HepG2 (cell line): ENCODE measurements at regions not wholly inside any gene's neighbourhood (a gene's known extent, or its start where the extent isn't known, plus 50 kb on each side); places are given as distances from the start of the nearest gene placed in this dataset.

Experiments
- ATAC-seq: fragments of 200-7000 bp; cut with Tn5 transposase; 3 replicates; pipeline ENCODE4 v1.9.1; 2020; ENCODE audit warnings: mild to moderate bottlenecking, moderate library complexity
- BruUV-seq: library from RNA; stranded (reverse); fragments of 400-500 nt; replicated peaks from 2 replicates; lab custom pipeline; 2021; lab: Mats Ljungman, UMichigan
- CTCF ChIA-PET: fragments of 300-600 bp; formaldehyde crosslinking; extraction: SDS; loops from one replicate; lab custom pipeline; 2021; ENCODE audit warnings: low total read pairs, inconsistent platforms, low intra/inter-chr PET ratio; lab: Yijun Ruan, JAX
- POLR2A ChIA-PET: fragments of 350-600 bp; sonication (Branson Sonifier 250); formaldehyde crosslinking; loops from one replicate; lab custom pipeline; 2020; ENCODE audit warnings: antibody characterized with exemption, inconsistent platforms; lab: Yijun Ruan, JAX
- DNase-seq: peaks from one replicate; pipeline ENCODE4 v3.0.0-alpha.2; 2015; ENCODE audit warnings: low spot score
- FAIRE-seq: peaks from 3 replicates; lab custom pipeline; 2011; peaks lifted over from hg19 to GRCh38; lab: Jason Lieb, UNC
- H2AFZ ChIP-seq: one replicate; pipeline ENCODE4 v1.6.1; 2011; ENCODE audit warnings: low read length, inconsistent platforms
- H3K27ac ChIP-seq: fragments of 300-600 bp; 3 replicates; pipeline ENCODE4 v1.8.0; 2011; ENCODE audit warnings: mixed run types, mild to moderate bottlenecking, mixed read lengths, low read length, inconsistent platforms; ENCODE audit not compliant: insufficient read depth; ENCODE audit errors: extremely low read length
- H3K27me3 ChIP-seq, 2 experiments: fragments of 200-600 bp in 1 of 2; 2 replicates in 1 of 2; 3 replicates in 1 of 2; pipeline versions ENCODE4 v1.6.0 to v1.8.0; 2011; ENCODE audit warnings: low read length in 2 of 2, mild to moderate bottlenecking in 2 of 2, moderate library complexity in 2 of 2, inconsistent platforms in 1 of 2; ENCODE audit not compliant: insufficient read depth in 2 of 2, control insufficient read depth in 1 of 2
- H3K36me3 ChIP-seq, 2 experiments: fragments of 200-600 bp in 1 of 2; replicated peaks in 1 of 2; 2 replicates in 1 of 2; 3 replicates in 1 of 2; pipeline versions ENCODE4 v1.5.1 to v1.8.0; 2011; ENCODE audit warnings: low read length in 2 of 2, inconsistent platforms in 1 of 2; ENCODE audit not compliant: insufficient read depth in 2 of 2, control insufficient read depth in 1 of 2
- H3K4me1 ChIP-seq: 2 replicates; pipeline ENCODE4 v1.5.1; 2012; ENCODE audit warnings: low read length, inconsistent platforms; ENCODE audit not compliant: insufficient read depth
- H3K4me2 ChIP-seq: 2 replicates; pipeline ENCODE4 v1.6.0; 2011; ENCODE audit warnings: low read depth, low read length, inconsistent platforms
- H3K4me3 ChIP-seq, 3 experiments: fragments of 200-600 bp in 1 of 3; sonication (generic), shearing (Covaris generic) in 1 of 3; replicated peaks in 1 of 3; 2 replicates each; pipeline ENCODE4 v1.5.1; 2011 to 2016; ENCODE audit warnings: low read length in 3 of 3, inconsistent platforms in 2 of 3, low read depth in 2 of 3, mild to moderate bottlenecking in 2 of 3, control low read depth in 1 of 3, mixed read lengths in 1 of 3; ENCODE audit not compliant: insufficient read depth in 1 of 3
- H3K79me2 ChIP-seq: one replicate; pipeline ENCODE4 v1.6.1; 2011; ENCODE audit warnings: low read length, inconsistent platforms; ENCODE audit not compliant: insufficient read depth
- H3K9ac ChIP-seq: 2 replicates; pipeline ENCODE4 v1.6.0; 2011; ENCODE audit warnings: mild to moderate bottlenecking, low read depth, low read length, inconsistent platforms; ENCODE audit not compliant: insufficient read depth
- H3K9me3 ChIP-seq: 2 replicates; pipeline ENCODE4 v1.5.1; 2012; ENCODE audit warnings: mild to moderate bottlenecking, low read length
- H4K20me1 ChIP-seq: 2 replicates; pipeline ENCODE4 v1.6.0; 2011; ENCODE audit warnings: inconsistent platforms, mild to moderate bottlenecking, low read length, moderate library complexity; ENCODE audit not compliant: insufficient read depth
- CEBPB ChIP-seq: IDR thresholded peaks from 2 replicates; pipeline ENCODE4 v1.6.1; 2011; ENCODE audit warnings: low read depth, low read length, improper control_type of control experiment, borderline replicate concordance
- ETV5 ChIP-seq: IDR thresholded peaks from 2 replicates; pipeline ENCODE4 v1.6.1; 2018; ENCODE audit warnings: missing biosample characterization, missing genetic modification reagents, inconsistent platforms, borderline replicate concordance
- GLI4 ChIP-seq: sonication (generic); formaldehyde crosslinking; IDR thresholded peaks from 2 replicates; pipeline ENCODE4 v1.5.1; 2020; ENCODE audit warnings: missing genetic modification reagents, mild to moderate bottlenecking, moderate library complexity, borderline replicate concordance
- HOXA5 ChIP-seq: sonication (generic); formaldehyde crosslinking; IDR thresholded peaks from 2 replicates; pipeline ENCODE4 v1.4.0; 2020; ENCODE audit warnings: missing genetic modification reagents
- MIER3 ChIP-seq: IDR thresholded peaks from 2 replicates; pipeline ENCODE4 v1.6.1; 2016; ENCODE audit warnings: missing compliant biosample characterization, borderline replicate concordance
- RFX3 ChIP-seq: IDR thresholded peaks from 2 replicates; pipeline ENCODE4 v1.6.1; 2016; ENCODE audit warnings: missing biosample characterization, missing genetic modification reagents
- WGBS: methylation state at CpG from one replicate; pipeline ENCODE4 v1.1.6; 2017; ENCODE audit warnings: low lambda C conversion rate; 5-methylcytosine and 5-hydroxymethylcytosine counted together
- in situ Hi-C: cut with HindIII; loops from 2 replicates; pipeline ENCODE4 v1.10.0; 2017; ENCODE audit warnings: low pct_unique_long_range_greater_than_20kb; ENCODE audit not compliant: extremely low pct_ligation_motif_present
- intact Hi-C: fragments of 100-400 bp; cut with micrococcal nuclease; formaldehyde crosslinking; loops from one replicate; pipeline ENCODE4 v1.10.0; 2022; ENCODE audit not compliant: unreplicated experiment

- no TSS peak for BruUV-seq
- ChIA-PET POLR2A (no interaction called here), CTCF (no interaction called here)
- Histone ChIP-seq H3K27ac (no peak overlapping the region), H4K20me1 (no peaks in the 10 kb centered on the region), H3K9ac (no peak overlapping the region), H3K4me3 (no peak overlapping the region), H3K4me1 (no peaks in the 10 kb centered on the region), H3K27me3 (no peaks in the 10 kb centered on the region), H3K36me3 (no peaks in the 10 kb centered on the region), H3K79me2 (no peaks in the 10 kb centered on the region), H3K4me2 (no peak overlapping the region), H3K9me3 (no peaks in the 10 kb centered on the region), H2AFZ (no peak overlapping the region)
- 3% methylated on average over 4 of the region's 4 CpGs for WGBS
- in situ Hi-C loops, result no loop called here
- FAIRE-seq (no peak), DNase-seq (no peak), ATAC-seq (no peak)
- intact Hi-C loops, result no loop called here
- TF ChIP-seq GLI4 (no peak), RFX3 (CRISPR knock-in tag) (no peak), ETV5 (CRISPR knock-in tag) (no peak), MIER3 (no peak)
Observed at GRCh38 chr18:67964462-67964861, 447.9 kb upstream of the DSEL start.

- in situ Hi-C loops (no loop called here), intact Hi-C loops (no loop called here)
- ChIA-PET CTCF (no interaction called here), POLR2A (no interaction called here)
- no peak overlapping the region for H2AFZ ChIP-seq
- ATAC-seq, result no peak
- H3K4me2 ChIP-seq, result no peak overlapping the region
- no peak for FAIRE-seq
- no peaks in the 10 kb centered on the region for H3K27me3 ChIP-seq
- H3K4me1 ChIP-seq, result no peaks in the 10 kb centered on the region
- WGBS, result 21% methylated on average over 7 of the region's 7 CpGs
- no peak for DNase-seq
- no peak overlapping the region for H3K9ac ChIP-seq
- H3K4me3 ChIP-seq, result no peak overlapping the region
- H3K79me2 ChIP-seq, result no peaks in the 10 kb centered on the region
- H3K9me3 ChIP-seq, result no peaks in the 10 kb centered on the region
- BruUV-seq, result no TSS peak
- TF ChIP-seq HOXA5, result no peak
- TF ChIP-seq CEBPB, result peak; percentile 51; the same call in 1 of the 2 replicates
- no peaks in the 10 kb centered on the region for H4K20me1 ChIP-seq
- H3K36me3 ChIP-seq, result no peaks in the 10 kb centered on the region
- no peak overlapping the region for H3K27ac ChIP-seq
Observed at GRCh38 chr18:67961701-67962440, 445.4 kb upstream of the DSEL start.
